AML-193 (cell line): ENCODE measurements at regions not wholly inside any gene's neighbourhood (a gene's known extent, or its start where the extent isn't known, plus 50 kb on each side); places are given as distances from the start of the nearest gene placed in this dataset.
"Not testable (repeated sequence)": the region's sequence is repeated elsewhere in the genome, so short reads cannot be mapped to it uniquely, and the experiment has no call there.

Experiments
- DNase-seq, 2 experiments: peaks; one replicate each; lab custom pipeline; 2025; lab: John Stamatoyannopoulos, UW

GRCh38 chr10:113495553-113495952 lies 57.3 kb upstream of the HABP2 start:
- DNase-seq = no peak

DNA sequence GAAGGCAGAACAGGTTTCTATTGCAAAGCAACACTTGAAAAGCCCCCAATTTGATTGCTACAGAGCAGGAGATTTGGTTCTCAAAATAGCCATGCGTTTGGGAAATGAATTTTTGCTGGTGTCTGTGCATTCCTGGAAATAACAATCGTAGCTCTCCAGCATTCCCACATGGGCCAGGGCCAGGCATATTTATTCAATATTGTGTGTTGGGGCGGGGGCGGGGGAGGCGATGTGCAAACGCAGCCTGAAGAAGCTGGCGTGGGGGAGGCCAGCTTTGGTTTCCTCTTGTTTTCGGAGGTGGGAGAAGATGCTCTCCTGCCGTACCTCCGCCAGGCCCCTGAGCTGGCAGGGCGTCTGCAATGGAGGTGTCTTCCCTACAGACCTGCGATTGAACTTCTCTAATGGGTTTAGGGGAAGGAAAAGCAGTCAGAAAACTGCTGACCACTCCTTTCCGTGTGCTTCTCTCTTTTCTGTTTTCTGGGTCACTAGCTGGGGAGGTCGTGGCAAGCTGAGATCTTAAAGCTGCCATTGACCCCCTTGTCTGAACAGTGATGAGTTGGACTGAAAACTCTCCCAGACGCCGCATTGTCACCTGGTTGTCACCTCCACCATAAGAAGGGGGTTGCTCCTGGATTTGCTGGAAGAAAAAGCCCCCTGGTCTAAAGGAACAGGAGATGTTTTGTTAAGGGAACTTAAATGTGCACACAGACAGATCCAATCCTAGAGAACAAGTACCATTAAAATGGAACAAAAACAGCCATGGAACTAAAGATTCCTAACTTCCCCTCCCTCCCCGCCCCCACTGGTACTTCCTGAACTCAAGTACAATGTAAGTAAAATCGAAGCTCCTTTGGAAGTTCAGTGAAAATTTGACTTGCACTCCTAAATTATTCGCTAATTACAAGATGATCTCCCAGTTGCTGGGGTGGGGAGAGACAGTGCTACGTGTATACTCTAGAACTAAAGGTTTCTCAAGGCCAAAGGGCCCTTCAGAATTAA lies 56.4 kb upstream of the HABP2 start:
- no peak for DNase-seq

- no peak for DNase-seq
Measured at GRCh38 chr10:113497198-113497597, 55.7 kb upstream of the HABP2 start.

DNA sequence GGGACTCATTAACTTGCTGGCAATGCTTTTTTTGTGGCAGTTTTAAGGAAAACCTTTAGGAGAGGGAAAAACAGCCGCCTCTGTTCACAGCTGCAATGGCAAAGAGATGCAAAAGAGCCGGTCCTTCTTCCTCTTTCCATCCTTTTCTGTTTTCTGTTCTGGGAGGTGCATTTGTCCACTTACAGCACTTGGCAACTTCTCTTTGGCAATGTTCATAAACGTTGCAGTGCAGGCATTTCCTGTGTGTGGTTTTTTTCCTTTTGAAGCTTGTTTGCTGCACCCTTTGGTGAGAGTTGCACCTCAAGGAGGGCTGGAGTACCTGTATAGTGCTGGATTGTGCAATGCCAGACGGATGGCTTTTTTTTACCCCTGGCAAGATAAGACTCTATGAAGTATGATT lies 53.9 kb upstream of the HABP2 start:
- no peak for DNase-seq

DNA sequence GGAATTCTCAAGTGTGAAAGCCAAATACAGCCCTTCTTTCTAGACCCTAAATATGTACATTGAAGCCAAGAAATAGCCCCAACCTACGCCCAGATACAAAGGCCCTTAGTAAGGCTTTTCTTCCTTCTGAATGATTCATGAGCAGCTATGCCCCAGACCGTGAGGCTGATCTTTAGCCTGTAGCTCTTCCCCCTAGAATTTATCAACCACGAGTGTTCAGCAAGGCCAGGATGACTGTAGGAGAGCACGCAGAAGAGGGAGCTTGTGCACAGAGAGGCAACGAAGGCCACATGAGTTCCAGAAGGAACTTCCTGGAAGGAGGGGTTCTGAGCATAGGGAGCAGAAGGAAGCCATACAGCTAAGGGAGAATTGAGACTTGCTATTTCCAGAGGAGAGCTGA lies 53.0 kb upstream of the HABP2 start:
- no peak for DNase-seq

- DNase-seq = not testable (repeated sequence)
Measured at GRCh38 chr10:113501031-113501430, 51.8 kb upstream of the HABP2 start.
